ENCODE measurements at regions not wholly inside any gene's neighbourhood (a gene's known extent, or its start where the extent isn't known, plus 50 kb on each side); places are given as distances from the start of the nearest gene placed in this dataset.

GRCh38 chr5:88396751-88397281, 128.2 kb upstream of the TMEM161B start:
- no peak for DNase-seq (ENCODE audit: low read depth)

GRCh38 chr5:88396000-88396535, 127.4 kb upstream of the TMEM161B start:
- no peak for DNase-seq (ENCODE audit: low read depth)

GRCh38 chr5:88395264-88395663, 126.6 kb upstream of the TMEM161B start:
- no peak for DNase-seq (ENCODE audit: low read depth)

GRCh38 chr5:88394536-88395175, 126.0 kb upstream of the TMEM161B start:
- DNase-seq (ENCODE audit: low read depth): no peak

GRCh38 chr5:88393716-88394535, 125.3 kb upstream of the TMEM161B start:
- DNase-seq (ENCODE audit: low read depth): no peak

GRCh38 chr5:88393042-88393441, 124.4 kb upstream of the TMEM161B start:
- no peak for DNase-seq (ENCODE audit: low read depth)

GRCh38 chr5:88391991-88392390, 123.3 kb upstream of the TMEM161B start:
- no peak for DNase-seq (ENCODE audit: low read depth)

GRCh38 chr5:88391116-88391515, 122.5 kb upstream of the TMEM161B start:
- DNase-seq (ENCODE audit: low read depth): no peak

- DNase-seq (ENCODE audit: low read depth): no peak
Observed at GRCh38 chr5:88390481-88390880, 121.8 kb upstream of the TMEM161B start.

- DNase-seq (ENCODE audit: low read depth): no peak
Observed at GRCh38 chr5:88390096-88390441, 121.4 kb upstream of the TMEM161B start.

GRCh38 chr5:88389338-88390095, 120.9 kb upstream of the TMEM161B start:
- DNase-seq (ENCODE audit: low read depth): no peak

GRCh38 chr5:88388476-88389337, 120.1 kb upstream of the TMEM161B start:
- no peak for DNase-seq (ENCODE audit: low read depth)

GRCh38 chr5:88384886-88385285, 116.2 kb upstream of the TMEM161B start:
- DNase-seq (ENCODE audit: low read depth): no peak

- DNase-seq (ENCODE audit: low read depth): no peak
Observed at GRCh38 chr5:88380332-88380731, 111.7 kb upstream of the TMEM161B start.

- DNase-seq (ENCODE audit: low read depth): no peak
Observed at GRCh38 chr5:88377705-88378656, 109.3 kb upstream of the TMEM161B start.

- no peak for DNase-seq (ENCODE audit: low read depth)
Observed at GRCh38 chr5:88377240-88377639, 108.6 kb upstream of the TMEM161B start.

GRCh38 chr5:88376728-88377127, 108.1 kb upstream of the TMEM161B start:
- DNase-seq (ENCODE audit: low read depth): no peak

- DNase-seq (ENCODE audit: low read depth): no peak
Observed at GRCh38 chr5:88374391-88374790, 105.7 kb upstream of the TMEM161B start.

GRCh38 chr5:88370824-88371223, 102.2 kb upstream of the TMEM161B start:
- no peak for DNase-seq (ENCODE audit: low read depth)

- DNase-seq (ENCODE audit: low read depth): no peak
Observed at GRCh38 chr5:88368201-88368600, 99.6 kb upstream of the TMEM161B start.

All from GM04504 (cell line).